HG02588 (cell line): ENCODE measurements at regions not wholly inside any gene's neighbourhood (a gene's known extent, or its start where the extent isn't known, plus 50 kb on each side); places are given as distances from the start of the nearest gene placed in this dataset.
"Not testable (repeated sequence)": the region's sequence is repeated elsewhere in the genome, so short reads cannot be mapped to it uniquely, and the experiment has no call there.

Experiments
- ATAC-seq: cut with Tn5 transposase; IDR thresholded peaks from one replicate; pipeline ENCODE4 v1.9.1; 2021; ENCODE audit warnings: mild to moderate bottlenecking, moderate library complexity; ENCODE audit not compliant: unreplicated experiment

- no peak for ATAC-seq
Measured at GRCh38 chr13:55788548-55788947, 1352.2 kb upstream of the PRR20A start.

GRCh38 chr13:55792544-55793193 is 1348.0 kb upstream of the PRR20A start:
- ATAC-seq, result no peak

GRCh38 chr13:55815458-55816033 is 1325.2 kb upstream of the PRR20A start:
- ATAC-seq, result no peak

GRCh38 chr13:55816976-55817601 is 1323.6 kb upstream of the PRR20A start:
- ATAC-seq, result no peak

- ATAC-seq, result no peak
Measured at GRCh38 chr13:55820817-55821216, 1319.9 kb upstream of the PRR20A start.

GRCh38 chr13:55869648-55870047 is 1271.1 kb upstream of the PRR20A start:
- no peak for ATAC-seq

- ATAC-seq, result no peak
Measured at GRCh38 chr13:55887561-55887960, 1253.2 kb upstream of the PRR20A start.

GRCh38 chr13:55893540-55893939 is 1247.2 kb upstream of the PRR20A start:
- no peak for ATAC-seq

GRCh38 chr13:55937180-55937579 is 1203.5 kb upstream of the PRR20A start:
- no peak for ATAC-seq

- ATAC-seq, result no peak
Measured at GRCh38 chr13:55948175-55948574, 1192.5 kb upstream of the PRR20A start.

- ATAC-seq, result no peak
Measured at GRCh38 chr13:55963934-55964333, 1176.8 kb upstream of the PRR20A start.

GRCh38 chr13:55967055-55967454 is 1173.7 kb upstream of the PRR20A start:
- ATAC-seq, result no peak

GRCh38 chr13:55977436-55977835 is 1163.3 kb upstream of the PRR20A start:
- ATAC-seq, result no peak

- ATAC-seq, result no peak
Measured at GRCh38 chr13:55981381-55981780, 1159.3 kb upstream of the PRR20A start.

- ATAC-seq, result not testable (repeated sequence)
Measured at GRCh38 chr13:55984026-55984425, 1156.7 kb upstream of the PRR20A start.

- no peak for ATAC-seq
Measured at GRCh38 chr13:55990631-55991030, 1150.1 kb upstream of the PRR20A start.

GRCh38 chr13:55991666-55992065 is 1149.1 kb upstream of the PRR20A start:
- ATAC-seq, result no peak

GRCh38 chr13:55992145-55992544 is 1148.6 kb upstream of the PRR20A start:
- ATAC-seq, result no peak

GRCh38 chr13:55999709-56000108 is 1141.0 kb upstream of the PRR20A start:
- ATAC-seq, result no peak

- no peak for ATAC-seq
Measured at GRCh38 chr13:56009418-56009817, 1131.3 kb upstream of the PRR20A start.

- no peak for ATAC-seq
Measured at GRCh38 chr13:56012644-56013043, 1128.1 kb upstream of the PRR20A start.

- ATAC-seq, result no peak
Measured at GRCh38 chr13:56015919-56016318, 1124.8 kb upstream of the PRR20A start.
